HEK293 (cell line): ENCODE measurements at regions not wholly inside any gene's neighbourhood (a gene's known extent, or its start where the extent isn't known, plus 50 kb on each side); places are given as distances from the start of the nearest gene placed in this dataset.

Experiments used
- TCF7L2 ChIP-seq: IDR thresholded peaks from 2 replicates; pipeline ENCODE4 v1.6.1; 2011; ENCODE audit warnings: low read depth, mild to moderate bottlenecking, inconsistent platforms, low read length, moderate library complexity, borderline replicate concordance
- ZBTB8A ChIP-seq: fragments of 450-650 bp; formaldehyde crosslinking; IDR thresholded peaks from 2 replicates; pipeline ENCODE4 v1.5.1; 2016; ENCODE audit warnings: missing biosample characterization, missing genetic modification characterization
- ZNF621 ChIP-seq: fragments of 450-650 bp; formaldehyde crosslinking; IDR thresholded peaks from 2 replicates; pipeline ENCODE4 v1.5.1; 2017; ENCODE audit warnings: missing biosample characterization, missing genetic modification characterization
- TF ChIP-seq, protein P1 (sequence below): fragments of 450-650 bp; IDR thresholded peaks from 2 replicates; pipeline ENCODE4 v1.5.1; 2018; ENCODE audit warnings: missing biosample characterization, mild to moderate bottlenecking, missing genetic modification characterization

DNA sequence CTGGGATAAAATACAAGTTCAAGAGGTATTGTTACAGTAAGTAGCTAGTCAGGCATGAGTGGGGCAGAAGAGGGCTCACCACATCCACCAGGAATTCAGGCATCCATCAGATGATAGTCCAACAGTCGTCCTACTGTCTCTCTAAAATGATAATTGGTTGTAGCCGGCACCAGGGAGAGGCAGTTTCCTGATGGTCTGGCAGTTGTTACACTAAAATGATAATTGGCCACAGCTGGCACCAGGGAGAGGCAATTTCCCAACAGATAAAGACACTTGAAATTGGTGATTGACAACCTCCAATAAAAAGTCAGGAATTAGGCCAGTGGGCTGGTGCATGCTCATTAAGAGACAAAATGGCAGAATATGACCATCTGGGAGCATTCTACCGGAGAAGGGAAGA, 545.8 kb downstream of the AMY1C start:
- TF ChIP-seq ZBTB8A (tag by site-specific recombination) (no peak), ZNF621 (tag by site-specific recombination) (no peak), TCF7L2 (no peak)
- TF ChIP-seq, protein P1, sequence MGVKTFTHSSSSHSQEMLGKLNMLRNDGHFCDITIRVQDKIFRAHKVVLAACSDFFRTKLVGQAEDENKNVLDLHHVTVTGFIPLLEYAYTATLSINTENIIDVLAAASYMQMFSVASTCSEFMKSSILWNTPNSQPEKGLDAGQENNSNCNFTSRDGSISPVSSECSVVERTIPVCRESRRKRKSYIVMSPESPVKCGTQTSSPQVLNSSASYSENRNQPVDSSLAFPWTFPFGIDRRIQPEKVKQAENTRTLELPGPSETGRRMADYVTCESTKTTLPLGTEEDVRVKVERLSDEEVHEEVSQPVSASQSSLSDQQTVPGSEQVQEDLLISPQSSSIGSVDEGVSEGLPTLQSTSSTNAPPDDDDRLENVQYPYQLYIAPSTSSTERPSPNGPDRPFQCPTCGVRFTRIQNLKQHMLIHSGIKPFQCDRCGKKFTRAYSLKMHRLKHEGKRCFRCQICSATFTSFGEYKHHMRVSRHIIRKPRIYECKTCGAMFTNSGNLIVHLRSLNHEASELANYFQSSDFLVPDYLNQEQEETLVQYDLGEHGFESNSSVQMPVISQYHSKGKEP (tag by site-specific recombination), result no peak
